ENCODE measurements at regions not wholly inside any gene's neighbourhood (a gene's known extent, or its start where the extent isn't known, plus 50 kb on each side); places are given as distances from the start of the nearest gene placed in this dataset.

DNA sequence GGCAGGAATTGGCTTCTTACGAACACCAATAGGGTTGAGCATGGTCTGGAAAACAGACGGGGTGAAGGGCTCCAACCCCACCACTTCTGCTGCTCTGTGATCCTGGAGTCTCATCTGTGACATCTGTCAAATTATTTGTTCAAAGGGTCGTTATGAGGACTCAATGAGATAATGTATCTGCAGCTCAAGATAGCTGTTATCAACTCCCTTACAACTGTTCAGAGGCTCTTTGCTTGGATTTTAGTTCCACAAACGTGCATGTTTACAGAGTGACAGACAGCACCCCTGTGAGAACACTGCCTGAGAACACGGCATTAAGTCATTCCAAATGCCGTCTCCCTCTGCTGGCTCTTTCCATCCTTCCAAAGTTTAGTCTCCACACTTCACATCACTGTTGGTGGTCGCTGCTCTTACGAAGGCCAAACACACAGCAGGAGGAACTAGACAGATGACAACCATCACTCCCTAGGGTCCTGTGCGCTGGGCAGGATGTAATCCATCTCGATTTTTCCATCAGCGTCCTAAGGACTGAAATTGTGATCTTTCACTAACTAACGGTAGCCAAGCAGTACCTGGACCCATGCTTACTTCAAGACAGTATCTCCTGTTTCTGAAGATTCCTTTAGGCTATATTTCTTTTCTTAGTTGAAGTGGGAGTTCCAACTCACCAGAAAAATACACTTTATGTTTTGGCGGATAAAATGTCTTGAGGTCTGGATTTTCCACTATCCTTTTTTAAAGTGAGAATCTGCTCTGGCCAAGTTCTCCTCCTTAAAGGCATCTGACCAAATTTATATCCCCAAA is 220.3 kb downstream of the ANAPC1 start:
- no peak for TF ChIP-seq POLR2AphosphoS5 (IDR thresholded peaks at IDR 0.05; ENCODE audit: low read depth, low read length)
- no peak for TF ChIP-seq POLR2A (IDR thresholded peaks at IDR 0.05; ENCODE audit: low read depth, low read length)
- no peak for TF ChIP-seq TAF1 (IDR thresholded peaks at IDR 0.05; ENCODE audit: low read depth, low read length)
- TF ChIP-seq POU2F2 (IDR thresholded peaks at IDR 0.05; ENCODE audit: low read depth, low read length) = no peak

Measured in GM12891 (cell line).